DND-41 (cell line): ENCODE measurements at regions not wholly inside any gene's neighbourhood (a gene's known extent, or its start where the extent isn't known, plus 50 kb on each side); places are given as distances from the start of the nearest gene placed in this dataset.

ENCODE experiments used
- ATAC-seq: fragments of 200-7000 bp; cut with Tn5 transposase; 3 replicates; pipeline ENCODE4 v1.9.1; 2021; ENCODE audit warnings: low read depth; ENCODE audit not compliant: insufficient read depth
- DNase-seq: peaks from one replicate; pipeline ENCODE4 v3.0.0-alpha.2; 2020
- H2AFZ ChIP-seq: 2 replicates; pipeline ENCODE4 v1.6.0; 2012; ENCODE audit warnings: low read depth, low read length
- H3K27ac ChIP-seq: 2 replicates; pipeline ENCODE4 v1.5.1; 2012; ENCODE audit warnings: low read length, inconsistent platforms
- H3K27me3 ChIP-seq: fragments of 200-600 bp; sonication (generic); 2 replicates; pipeline ENCODE4 v1.6.0; 2012; ENCODE audit warnings: low read length, mild to moderate bottlenecking, inconsistent platforms; ENCODE audit not compliant: insufficient read depth, poor library complexity
- H3K36me3 ChIP-seq: 2 replicates; pipeline ENCODE4 v1.5.1; 2012; ENCODE audit warnings: low read length, inconsistent platforms; ENCODE audit not compliant: insufficient read depth
- H3K4me1 ChIP-seq: 2 replicates; pipeline ENCODE4 v1.5.1; 2012; ENCODE audit warnings: mild to moderate bottlenecking, low read length; ENCODE audit not compliant: insufficient read depth
- H3K4me2 ChIP-seq: 2 replicates; pipeline ENCODE4 v1.6.0; 2012; ENCODE audit warnings: mild to moderate bottlenecking, moderate library complexity, low read length, inconsistent platforms; ENCODE audit not compliant: insufficient read depth
- H3K4me3 ChIP-seq, 2 experiments: fragments of 200-600 bp in 1 of 2; shearing (Covaris generic) in 1 of 2; 2 replicates each; pipeline ENCODE4 v1.5.1; 2012 to 2016; ENCODE audit warnings: inconsistent platforms in 2 of 2, low read length in 2 of 2, mild to moderate bottlenecking in 2 of 2, low read depth in 1 of 2, moderate library complexity in 1 of 2
- H3K79me2 ChIP-seq: 2 replicates; pipeline ENCODE4 v1.6.0; 2012; ENCODE audit warnings: low read length, inconsistent platforms; ENCODE audit not compliant: insufficient read depth
- H3K9ac ChIP-seq: 2 replicates; pipeline ENCODE4 v1.6.0; 2012; ENCODE audit warnings: low read depth, mild to moderate bottlenecking, inconsistent platforms, low read length, moderate library complexity
- H3K9me3 ChIP-seq: 2 replicates; pipeline ENCODE4 v1.5.1; 2012; ENCODE audit warnings: low read length, moderate library complexity, mild to moderate bottlenecking, inconsistent platforms; ENCODE audit not compliant: insufficient read depth, severe bottlenecking
- H4K20me1 ChIP-seq: 2 replicates; pipeline ENCODE4 v1.6.0; 2012; ENCODE audit warnings: low read length; ENCODE audit not compliant: insufficient read depth
- CTCF ChIP-seq: IDR thresholded peaks from 2 replicates; pipeline ENCODE4 v1.5.1; 2012; ENCODE audit warnings: borderline replicate concordance, low read length, moderate library complexity, mild to moderate bottlenecking; ENCODE audit not compliant: poor library complexity, severe bottlenecking; ENCODE audit errors: extremely low read depth
- EZH2 ChIP-seq: IDR thresholded peaks from 3 replicates; pipeline ENCODE4 v1.6.1; 2012; ENCODE audit warnings: borderline replicate concordance, low read depth, mild to moderate bottlenecking, moderate library complexity, low read length, inconsistent platforms; ENCODE audit not compliant: severe bottlenecking

- Histone ChIP-seq H3K36me3 (no peaks in the 10 kb centered on the region), H3K9ac (no peak overlapping the region), H3K4me2 (no peak overlapping the region), H3K4me1 (no peaks in the 10 kb centered on the region), H4K20me1 (no peaks in the 10 kb centered on the region), H3K27me3 (no peaks in the 10 kb centered on the region), H3K27ac (no peak overlapping the region), H2AFZ (no peak overlapping the region), H3K79me2 (no peaks in the 10 kb centered on the region), H3K9me3 (no peaks in the 10 kb centered on the region), H3K4me3 (no peak overlapping the region)
- no peak for ATAC-seq
- DNase-seq = no peak
- TF ChIP-seq EZH2 (no peak), CTCF (no peak)
These were observed 1258.1 kb downstream of the EFNA5 start for GRCh38 chr5:106412606-106413005.

DNA sequence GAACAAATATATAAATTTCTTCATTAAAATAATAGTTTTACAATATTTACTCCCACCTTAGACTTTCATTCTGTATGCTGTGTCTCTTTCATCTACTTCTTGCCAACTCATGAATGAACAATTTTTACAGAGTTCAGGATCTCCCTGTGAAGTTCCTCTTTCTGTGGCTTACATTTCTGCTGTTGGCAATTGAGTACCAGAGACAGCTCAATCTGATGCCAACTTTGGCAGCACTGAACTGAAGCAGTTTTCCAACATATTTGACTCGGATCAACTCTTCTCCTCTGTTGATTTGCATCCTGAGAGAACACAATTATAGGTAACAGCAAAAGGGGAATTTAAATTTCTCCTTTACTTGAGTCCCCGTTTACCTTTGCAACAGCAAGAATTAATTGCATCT, 1262.2 kb downstream of the EFNA5 start:
- DNase-seq = no peak
- no peaks in the 10 kb centered on the region for H3K9me3 ChIP-seq
- no peak for TF ChIP-seq CTCF
- no peak for TF ChIP-seq EZH2
- H3K36me3 ChIP-seq = no peaks in the 10 kb centered on the region
- H3K27ac ChIP-seq = no peak overlapping the region
- ATAC-seq = no peak
- no peaks in the 10 kb centered on the region for H3K27me3 ChIP-seq
- no peaks in the 10 kb centered on the region for H3K79me2 ChIP-seq
- H3K4me2 ChIP-seq = no peak overlapping the region
- H4K20me1 ChIP-seq = no peaks in the 10 kb centered on the region
- no peaks in the 10 kb centered on the region for H3K4me1 ChIP-seq
- H3K4me3 ChIP-seq = no peak overlapping the region
- H3K9ac ChIP-seq = no peak overlapping the region
- no peak overlapping the region for H2AFZ ChIP-seq

- Histone ChIP-seq H3K4me1 (no peaks in the 10 kb centered on the region), H3K36me3 (no peaks in the 10 kb centered on the region), H3K9ac (no peak overlapping the region), H3K27ac (no peak overlapping the region), H4K20me1 (no peaks in the 10 kb centered on the region), H3K9me3 (no peaks in the 10 kb centered on the region), H3K27me3 (no peaks in the 10 kb centered on the region), H3K79me2 (no peaks in the 10 kb centered on the region), H3K4me2 (no peak overlapping the region), H3K4me3 (no peak overlapping the region), H2AFZ (no peak overlapping the region)
- TF ChIP-seq EZH2 = no peak
- TF ChIP-seq CTCF = no peak
- ATAC-seq (no peak), DNase-seq (no peak)
These were observed 1262.6 kb downstream of the EFNA5 start for GRCh38 chr5:106408141-106408540.

GRCh38 chr5:106401561-106401960, 1269.2 kb downstream of the EFNA5 start:
- no peaks in the 10 kb centered on the region for H3K9me3 ChIP-seq
- no peaks in the 10 kb centered on the region for H3K27me3 ChIP-seq
- no peak for TF ChIP-seq EZH2
- TF ChIP-seq CTCF = no peak
- ATAC-seq (no peak), DNase-seq (no peak)
- H3K79me2 ChIP-seq = no peaks in the 10 kb centered on the region
- H3K4me1 ChIP-seq = no peaks in the 10 kb centered on the region
- no peaks in the 10 kb centered on the region for H4K20me1 ChIP-seq
- H3K36me3 ChIP-seq = no peaks in the 10 kb centered on the region
- no peak overlapping the region for H2AFZ ChIP-seq
- H3K27ac ChIP-seq = no peak overlapping the region
- no peak overlapping the region for H3K4me3 ChIP-seq
- no peak overlapping the region for H3K4me2 ChIP-seq
- H3K9ac ChIP-seq = no peak overlapping the region
